ENCODE measurements at regions not wholly inside any gene's neighbourhood (a gene's known extent, or its start where the extent isn't known, plus 50 kb on each side); places are given as distances from the start of the nearest gene placed in this dataset.

DNA sequence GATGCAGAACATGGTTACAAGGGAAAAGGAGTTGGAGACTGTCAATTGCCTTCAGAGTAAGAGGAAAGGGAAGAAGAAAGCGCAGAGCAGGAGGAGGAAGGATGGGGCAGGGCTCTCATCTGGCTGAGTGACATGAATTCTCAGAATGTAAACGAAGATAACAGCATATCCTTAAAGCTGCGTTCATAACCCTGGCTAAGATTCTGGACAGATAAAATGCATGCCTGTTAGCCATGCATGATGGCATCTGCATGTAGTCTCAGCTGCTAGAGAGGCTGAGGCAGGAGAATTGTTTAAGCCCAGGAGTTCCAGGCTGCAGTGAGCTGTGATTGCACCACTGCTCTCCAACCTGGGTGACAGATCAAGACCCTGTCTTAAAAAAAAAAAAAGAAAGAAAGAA lies 493.5 kb upstream of the PRKX start:
- no peak overlapping the region for H3K27ac ChIP-seq
- TF ChIP-seq ZFX (IDR thresholded peaks at IDR 0.05; ENCODE audit: borderline replicate concordance) = no peak
- TF ChIP-seq, protein P1, sequence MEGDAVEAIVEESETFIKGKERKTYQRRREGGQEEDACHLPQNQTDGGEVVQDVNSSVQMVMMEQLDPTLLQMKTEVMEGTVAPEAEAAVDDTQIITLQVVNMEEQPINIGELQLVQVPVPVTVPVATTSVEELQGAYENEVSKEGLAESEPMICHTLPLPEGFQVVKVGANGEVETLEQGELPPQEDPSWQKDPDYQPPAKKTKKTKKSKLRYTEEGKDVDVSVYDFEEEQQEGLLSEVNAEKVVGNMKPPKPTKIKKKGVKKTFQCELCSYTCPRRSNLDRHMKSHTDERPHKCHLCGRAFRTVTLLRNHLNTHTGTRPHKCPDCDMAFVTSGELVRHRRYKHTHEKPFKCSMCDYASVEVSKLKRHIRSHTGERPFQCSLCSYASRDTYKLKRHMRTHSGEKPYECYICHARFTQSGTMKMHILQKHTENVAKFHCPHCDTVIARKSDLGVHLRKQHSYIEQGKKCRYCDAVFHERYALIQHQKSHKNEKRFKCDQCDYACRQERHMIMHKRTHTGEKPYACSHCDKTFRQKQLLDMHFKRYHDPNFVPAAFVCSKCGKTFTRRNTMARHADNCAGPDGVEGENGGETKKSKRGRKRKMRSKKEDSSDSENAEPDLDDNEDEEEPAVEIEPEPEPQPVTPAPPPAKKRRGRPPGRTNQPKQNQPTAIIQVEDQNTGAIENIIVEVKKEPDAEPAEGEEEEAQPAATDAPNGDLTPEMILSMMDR (IDR thresholded peaks at IDR 0.05) = no peak

DNA sequence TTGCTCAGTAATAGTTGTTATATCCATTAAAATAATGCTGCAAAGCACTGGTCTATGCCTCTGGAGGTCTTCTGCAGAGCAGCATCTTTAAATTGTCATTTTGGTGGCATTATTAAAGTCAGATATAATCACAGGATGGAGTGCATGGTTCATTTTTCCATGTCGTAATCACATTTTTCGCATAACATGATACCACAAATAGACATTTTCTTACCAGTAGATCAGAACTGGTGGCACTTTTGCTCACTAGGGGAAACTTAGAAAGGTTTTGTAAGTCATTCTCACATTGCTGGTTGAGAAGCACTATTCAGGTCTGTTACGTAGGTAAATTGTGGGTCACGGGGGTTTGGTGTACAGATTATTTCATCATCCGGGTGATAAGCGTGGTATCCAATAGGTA lies 484.5 kb upstream of the PRKX start:
- no peak overlapping the region for H3K27ac ChIP-seq
- no peak for TF ChIP-seq ZFX (IDR thresholded peaks at IDR 0.05; ENCODE audit: borderline replicate concordance)

DNA sequence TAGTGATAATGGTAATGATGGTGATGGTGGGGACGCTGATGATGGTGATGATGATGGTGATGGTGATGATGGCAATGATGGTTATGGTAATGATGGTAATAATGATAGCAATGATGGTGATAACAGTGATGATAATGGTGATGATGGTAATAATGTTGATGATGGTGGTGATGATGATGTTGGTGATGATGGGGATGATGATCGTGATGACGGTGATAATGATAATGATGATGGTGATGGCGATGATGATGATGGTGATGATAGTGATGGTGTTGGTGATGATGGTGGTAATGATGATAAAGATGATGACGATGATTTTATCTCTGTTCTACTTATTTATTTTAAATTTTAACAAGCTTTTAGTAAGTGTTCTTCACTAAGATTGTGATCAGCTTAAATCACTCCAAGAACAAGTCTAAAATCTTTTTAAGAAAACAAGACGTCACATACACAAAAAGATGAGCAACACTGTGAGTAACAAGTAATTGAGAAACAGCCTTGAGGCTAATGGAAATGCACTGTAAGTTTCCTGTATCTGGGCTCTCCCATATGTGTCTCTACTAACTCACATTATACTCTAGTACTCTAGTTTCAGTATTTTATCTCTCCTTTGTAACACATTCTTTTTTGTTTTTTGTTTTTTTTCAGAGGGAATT lies 480.2 kb upstream of the PRKX start:
- no peak overlapping the region for H3K27ac ChIP-seq
- TF ChIP-seq, protein P1 (IDR thresholded peaks at IDR 0.05) = no peak
- no peak for TF ChIP-seq ZFX (IDR thresholded peaks at IDR 0.05; ENCODE audit: borderline replicate concordance)

DNA sequence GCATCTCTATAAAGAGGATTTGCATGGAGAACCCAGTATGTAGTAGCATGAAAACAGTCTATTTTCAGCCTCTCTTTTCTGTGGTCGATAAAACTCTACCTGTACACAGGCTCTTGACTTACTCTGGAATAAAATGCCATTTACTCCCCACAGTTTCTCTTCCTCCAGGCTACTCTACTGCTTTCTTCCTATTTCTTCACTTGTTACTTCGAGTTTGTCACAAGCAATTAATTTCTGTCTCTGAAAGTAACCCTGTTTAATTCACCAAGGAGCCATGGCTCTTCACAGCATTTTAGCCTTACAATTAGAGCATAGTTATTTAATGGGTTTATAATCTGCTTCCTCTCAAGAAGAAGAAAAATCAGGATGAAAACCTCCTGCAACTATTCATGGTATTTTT lies 472.9 kb upstream of the PRKX start:
- no peak overlapping the region for H3K27ac ChIP-seq
- TF ChIP-seq, protein P1 (IDR thresholded peaks at IDR 0.05) = no peak
- no peak for TF ChIP-seq ZFX (IDR thresholded peaks at IDR 0.05; ENCODE audit: borderline replicate concordance)

DNA sequence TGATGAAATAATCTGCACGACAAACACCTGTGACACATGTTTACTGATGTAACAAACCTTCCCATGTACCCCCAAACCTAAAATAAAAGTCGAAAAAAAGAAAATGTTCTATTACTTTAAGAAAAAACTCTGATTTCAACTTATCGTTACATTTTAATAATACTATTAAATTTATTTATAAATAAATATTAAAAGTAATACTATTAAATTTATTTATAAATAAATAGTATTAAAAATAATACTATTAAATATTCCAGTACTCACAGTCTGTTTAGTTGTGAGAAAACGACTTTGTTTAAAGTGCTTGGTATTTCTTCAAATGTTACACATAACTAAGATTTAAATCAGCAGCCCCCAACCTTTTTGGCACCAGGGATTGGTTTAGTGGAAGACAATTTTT lies 471.6 kb upstream of the PRKX start:
- TF ChIP-seq ZFX (IDR thresholded peaks at IDR 0.05; ENCODE audit: borderline replicate concordance) = no peak
- no peak overlapping the region for H3K27ac ChIP-seq

DNA sequence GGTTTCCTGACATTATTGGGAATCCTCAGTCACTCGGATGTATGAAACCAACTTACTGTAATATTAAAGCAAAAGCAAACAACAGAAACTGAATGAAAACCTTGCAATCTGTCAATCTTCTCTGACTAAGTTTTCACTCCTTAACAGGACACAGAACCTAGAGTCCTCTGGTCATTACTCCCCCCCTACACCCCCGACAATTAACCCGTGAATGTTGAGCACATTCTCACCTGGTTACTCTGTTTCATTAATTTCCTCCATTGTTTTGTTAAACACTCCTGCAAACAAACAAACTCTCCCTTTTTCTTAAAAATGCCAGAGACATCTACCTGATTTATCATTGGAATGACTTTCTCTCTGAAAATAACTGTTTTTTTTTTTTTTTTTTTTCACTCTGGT lies 469.0 kb upstream of the PRKX start:
- TF ChIP-seq ZFX (IDR thresholded peaks at IDR 0.05; ENCODE audit: borderline replicate concordance) = no peak
- TF ChIP-seq, protein P1 (IDR thresholded peaks at IDR 0.05) = no peak
- no peak overlapping the region for H3K27ac ChIP-seq

DNA sequence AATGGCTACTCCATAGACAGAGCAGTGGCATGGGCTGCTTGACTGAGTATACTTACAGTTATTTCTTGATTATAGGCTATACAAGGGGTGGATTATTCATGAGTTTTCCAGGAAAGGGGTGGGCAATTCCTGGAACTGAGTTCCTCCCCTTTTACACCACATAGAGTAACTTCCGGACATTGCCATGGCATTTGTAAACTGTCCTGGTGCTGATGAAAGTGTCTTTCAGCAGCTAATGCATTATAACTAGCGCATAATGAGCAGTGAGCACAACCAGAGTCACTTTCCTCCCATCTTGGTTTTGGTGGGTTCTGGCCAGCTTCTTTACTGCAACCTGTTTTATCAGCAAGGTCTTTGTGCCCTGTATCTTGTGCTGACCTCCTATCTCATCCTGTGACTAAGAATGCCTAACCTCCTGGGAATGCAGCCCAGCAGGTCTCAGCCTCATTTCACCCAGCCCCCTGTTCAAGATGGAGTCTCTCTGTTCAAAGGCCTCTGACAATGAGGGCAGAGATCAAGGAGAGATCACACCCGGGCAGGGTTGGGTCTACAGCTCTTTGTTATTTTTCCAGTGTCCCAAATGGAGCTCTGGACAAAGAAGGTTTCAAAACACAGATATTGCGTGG lies 468.4 kb upstream of the PRKX start:
- no peak overlapping the region for H3K27ac ChIP-seq

DNA sequence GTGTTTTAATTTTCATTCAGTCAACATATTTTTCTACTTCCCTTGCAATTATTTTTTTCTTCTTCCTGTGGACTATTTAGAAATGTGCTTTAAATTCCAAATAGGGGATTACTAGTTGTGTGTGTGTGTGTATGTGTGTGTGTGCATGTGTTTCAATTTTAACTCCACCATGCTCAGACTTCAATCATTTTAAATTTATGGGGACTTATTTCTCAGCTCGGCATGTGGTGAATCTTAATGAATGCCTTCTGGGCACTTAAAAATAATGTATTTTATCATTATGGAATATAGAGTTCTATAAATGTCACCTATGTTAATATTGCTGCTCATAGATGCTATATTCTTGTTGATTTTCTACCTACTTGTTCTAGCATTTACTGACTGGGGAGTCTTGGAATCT lies 465.6 kb upstream of the PRKX start:
- TF ChIP-seq, protein P1 (IDR thresholded peaks at IDR 0.05) = no peak
- TF ChIP-seq ZFX (IDR thresholded peaks at IDR 0.05; ENCODE audit: borderline replicate concordance) = no peak
- no peak overlapping the region for H3K27ac ChIP-seq

More for the DNA sequence above, 468.4 kb upstream of the PRKX start:
- TF ChIP-seq ZFX (IDR thresholded peaks at IDR 0.05; ENCODE audit: borderline replicate concordance) = no peak
- TF ChIP-seq, protein P1 (IDR thresholded peaks at IDR 0.05) = no peak
